GM12878 (cell line): ENCODE measurements at regions not wholly inside any gene's neighbourhood (a gene's known extent, or its start where the extent isn't known, plus 50 kb on each side); places are given as distances from the start of the nearest gene placed in this dataset.

Experiments
- ETV6 ChIP-seq, 2 experiments: fragments of 450-650 bp in 1 of 2; IDR thresholded peaks in 1 of 2; conservative IDR thresholded peaks in 1 of 2; 2 replicates each; pipeline ENCODE4 v1.6.1; 2014; ENCODE audit warnings: antibody characterized with exemption in 1 of 2, borderline replicate concordance in 1 of 2, low read depth in 1 of 2, mild to moderate bottlenecking in 1 of 2, moderate library complexity in 1 of 2
- MTA3 ChIP-seq: IDR thresholded peaks from 2 replicates; pipeline ENCODE4 v1.6.1; 2012; ENCODE audit warnings: low read length, inconsistent platforms, borderline replicate concordance
- MYC ChIP-seq: IDR thresholded peaks from 2 replicates; pipeline ENCODE4 v1.6.1; 2011; ENCODE audit warnings: mild to moderate bottlenecking, low read length, moderate library complexity, inconsistent platforms; ENCODE audit not compliant: insufficient read depth, insufficient replicate concordance, insufficient read length, severe bottlenecking
- POLR2A ChIP-seq: IDR thresholded peaks from 2 replicates; pipeline ENCODE4 v1.6.1; 2011; ENCODE audit warnings: low read depth, mild to moderate bottlenecking, low read length
- POLR2AphosphoS5 ChIP-seq: IDR thresholded peaks from 2 replicates; pipeline ENCODE4 v1.6.1; 2011; ENCODE audit warnings: mild to moderate bottlenecking, low read length, inconsistent platforms
- RB1 ChIP-seq: fragments of 450-650 bp; formaldehyde crosslinking; IDR thresholded peaks from 2 replicates; pipeline ENCODE4 v1.6.1; 2017; ENCODE audit warnings: mild to moderate bottlenecking, borderline replicate concordance
- RFX5 ChIP-seq: IDR thresholded peaks from 2 replicates; pipeline ENCODE4 v1.6.1; 2011; ENCODE audit warnings: low read depth, low read length, improper control_type of control experiment
- TF ChIP-seq, protein P1 (sequence below), 3 experiments: IDR thresholded peaks in 2 of 3; conservative IDR thresholded peaks in 1 of 3; 2 replicates each; pipeline ENCODE4 v1.5.1; 2011; ENCODE audit warnings: low read depth in 3 of 3, low read length in 3 of 3, mild to moderate bottlenecking in 3 of 3, control low read depth in 2 of 3, moderate library complexity in 2 of 3, inconsistent platforms in 1 of 3, mixed read lengths in 1 of 3; ENCODE audit not compliant: control insufficient read depth in 2 of 3, insufficient read depth in 1 of 3; ENCODE audit errors: extremely low read depth in 1 of 3

DNA sequence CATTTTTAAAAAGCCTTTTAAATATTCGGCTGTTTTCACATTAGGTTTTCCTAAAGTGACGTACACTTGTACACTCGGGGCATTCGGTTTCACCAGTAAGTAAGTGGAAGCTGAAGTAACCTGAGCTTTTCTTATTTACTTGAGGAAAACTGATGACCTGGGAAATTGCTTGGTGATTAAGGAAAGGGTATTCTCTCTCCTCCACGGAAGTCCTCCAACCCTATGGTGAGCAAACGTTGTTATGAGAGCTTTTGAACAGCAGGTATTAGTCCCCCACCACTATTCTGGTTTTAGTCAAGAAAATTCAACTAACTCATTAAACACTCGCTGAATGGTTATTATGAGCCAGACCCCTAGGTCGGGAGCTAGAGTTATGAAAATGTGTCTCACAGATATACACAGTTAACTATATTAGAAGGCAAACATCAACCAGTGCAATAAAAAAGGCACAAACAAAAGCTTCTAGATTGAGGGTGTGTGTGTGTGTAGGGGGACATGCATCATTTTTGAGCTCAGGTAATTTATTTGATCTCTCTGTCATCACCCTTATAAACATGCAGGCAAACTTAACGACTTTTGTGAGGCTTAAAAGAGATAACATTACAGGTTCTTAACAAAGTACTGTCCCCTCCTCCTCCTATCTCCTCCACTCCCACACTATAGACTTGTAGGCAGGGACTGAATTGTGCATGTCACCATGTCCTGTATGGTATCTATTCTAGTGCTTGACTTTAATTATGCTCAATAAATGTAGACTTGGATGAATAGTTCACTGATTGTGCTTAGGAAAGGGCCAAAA lies 143.3 kb upstream of the MB21D2 start:
- TF ChIP-seq MYC (no peak), ETV6 (conservative IDR thresholded peaks at IDR 0.05 in 1 of 2, IDR thresholded peaks at IDR 0.05 in 1 of 2; ENCODE audit: borderline replicate concordance in 1 of 2, low read depth in 1 of 2) (no peak), MTA3 (no peak), RB1 (no peak), POLR2AphosphoS5 (no peak), RFX5 (no peak), POLR2A (no peak)
- TF ChIP-seq, protein P1, sequence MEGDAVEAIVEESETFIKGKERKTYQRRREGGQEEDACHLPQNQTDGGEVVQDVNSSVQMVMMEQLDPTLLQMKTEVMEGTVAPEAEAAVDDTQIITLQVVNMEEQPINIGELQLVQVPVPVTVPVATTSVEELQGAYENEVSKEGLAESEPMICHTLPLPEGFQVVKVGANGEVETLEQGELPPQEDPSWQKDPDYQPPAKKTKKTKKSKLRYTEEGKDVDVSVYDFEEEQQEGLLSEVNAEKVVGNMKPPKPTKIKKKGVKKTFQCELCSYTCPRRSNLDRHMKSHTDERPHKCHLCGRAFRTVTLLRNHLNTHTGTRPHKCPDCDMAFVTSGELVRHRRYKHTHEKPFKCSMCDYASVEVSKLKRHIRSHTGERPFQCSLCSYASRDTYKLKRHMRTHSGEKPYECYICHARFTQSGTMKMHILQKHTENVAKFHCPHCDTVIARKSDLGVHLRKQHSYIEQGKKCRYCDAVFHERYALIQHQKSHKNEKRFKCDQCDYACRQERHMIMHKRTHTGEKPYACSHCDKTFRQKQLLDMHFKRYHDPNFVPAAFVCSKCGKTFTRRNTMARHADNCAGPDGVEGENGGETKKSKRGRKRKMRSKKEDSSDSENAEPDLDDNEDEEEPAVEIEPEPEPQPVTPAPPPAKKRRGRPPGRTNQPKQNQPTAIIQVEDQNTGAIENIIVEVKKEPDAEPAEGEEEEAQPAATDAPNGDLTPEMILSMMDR (IDR thresholded peaks at IDR 0.05 in 2 of 3, conservative IDR thresholded peaks at IDR 0.05 in 1 of 3; ENCODE audit: control insufficient read depth in 2 of 3, extremely low read depth in 1 of 3, insufficient read depth in 1 of 3, low read depth in 3 of 3, low read length in 3 of 3) = no peak
